ENCODE measurements at regions not wholly inside any gene's neighbourhood (a gene's known extent, or its start where the extent isn't known, plus 50 kb on each side); places are given as distances from the start of the nearest gene placed in this dataset.

DNA sequence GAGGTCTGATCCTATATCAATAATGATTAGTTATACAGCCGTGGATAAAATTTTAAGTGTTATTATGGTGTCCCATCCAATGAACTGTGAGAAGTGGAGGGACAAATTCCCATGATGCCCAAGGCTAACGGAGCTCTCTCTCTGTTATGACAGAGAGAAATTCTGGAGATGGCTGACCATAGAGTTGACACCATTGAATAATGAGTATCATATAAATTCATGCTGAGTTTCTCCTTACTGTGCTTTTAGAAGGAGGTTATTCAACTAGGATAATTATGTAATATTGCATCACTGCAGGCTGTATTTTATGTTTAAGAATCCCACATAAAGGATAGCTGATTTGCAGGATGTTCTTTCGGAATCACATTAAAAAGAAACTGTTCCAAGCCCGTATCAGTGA, 82.9 kb downstream of the PYDC2 start:
- TF ChIP-seq, protein P1, sequence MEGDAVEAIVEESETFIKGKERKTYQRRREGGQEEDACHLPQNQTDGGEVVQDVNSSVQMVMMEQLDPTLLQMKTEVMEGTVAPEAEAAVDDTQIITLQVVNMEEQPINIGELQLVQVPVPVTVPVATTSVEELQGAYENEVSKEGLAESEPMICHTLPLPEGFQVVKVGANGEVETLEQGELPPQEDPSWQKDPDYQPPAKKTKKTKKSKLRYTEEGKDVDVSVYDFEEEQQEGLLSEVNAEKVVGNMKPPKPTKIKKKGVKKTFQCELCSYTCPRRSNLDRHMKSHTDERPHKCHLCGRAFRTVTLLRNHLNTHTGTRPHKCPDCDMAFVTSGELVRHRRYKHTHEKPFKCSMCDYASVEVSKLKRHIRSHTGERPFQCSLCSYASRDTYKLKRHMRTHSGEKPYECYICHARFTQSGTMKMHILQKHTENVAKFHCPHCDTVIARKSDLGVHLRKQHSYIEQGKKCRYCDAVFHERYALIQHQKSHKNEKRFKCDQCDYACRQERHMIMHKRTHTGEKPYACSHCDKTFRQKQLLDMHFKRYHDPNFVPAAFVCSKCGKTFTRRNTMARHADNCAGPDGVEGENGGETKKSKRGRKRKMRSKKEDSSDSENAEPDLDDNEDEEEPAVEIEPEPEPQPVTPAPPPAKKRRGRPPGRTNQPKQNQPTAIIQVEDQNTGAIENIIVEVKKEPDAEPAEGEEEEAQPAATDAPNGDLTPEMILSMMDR (IDR thresholded peaks at IDR 0.05): no peak
- TF ChIP-seq EP300 (IDR thresholded peaks at IDR 0.05) (no peak), POLR2A (IDR thresholded peaks at IDR 0.05) (no peak)

Measured in stomach (tissue), 4 donors.